Endothelial cell (in vitro differentiated cells): ENCODE measurements at regions not wholly inside any gene's neighbourhood (a gene's known extent, or its start where the extent isn't known, plus 50 kb on each side); places are given as distances from the start of the nearest gene placed in this dataset.
A peak's percentile ranks its signal among the peaks of the same experiment; 100 is the strongest.

Experiments
- DNase-seq: peaks from one replicate; pipeline ENCODE4 v3.0.0; 2021; ENCODE audit warnings: low spot score
- H3K27ac Mint-ChIP-seq: one replicate; pipeline ENCODE4 v1.8.0; 2021; ENCODE audit warnings: mixed read lengths, inconsistent platforms; ENCODE audit not compliant: unreplicated experiment
- H3K27me3 Mint-ChIP-seq: one replicate; pipeline ENCODE4 v1.8.0; 2021; ENCODE audit warnings: mild to moderate bottlenecking, moderate library complexity, mixed read lengths, inconsistent platforms; ENCODE audit not compliant: unreplicated experiment
- H3K36me3 Mint-ChIP-seq: one replicate; pipeline ENCODE4 v1.8.0; 2021; ENCODE audit warnings: mild to moderate bottlenecking, low read depth, mixed read lengths, inconsistent platforms; ENCODE audit not compliant: unreplicated experiment
- H3K4me1 Mint-ChIP-seq: one replicate; pipeline ENCODE4 v1.8.0; 2021; ENCODE audit warnings: mild to moderate bottlenecking, mixed read lengths, inconsistent platforms; ENCODE audit not compliant: unreplicated experiment
- H3K4me3 Mint-ChIP-seq: one replicate; pipeline ENCODE4 v1.8.0; 2021; ENCODE audit warnings: mild to moderate bottlenecking, mixed read lengths, inconsistent platforms; ENCODE audit not compliant: unreplicated experiment
- H3K9me3 Mint-ChIP-seq: one replicate; pipeline ENCODE4 v1.8.0; 2021; ENCODE audit warnings: mixed read lengths, inconsistent platforms; ENCODE audit not compliant: unreplicated experiment
- TF ChIP-seq, protein P1 (sequence below): fragments of 200-600 bp; sonication (generic); IDR thresholded peaks from one replicate; pipeline ENCODE4 v1.5.0; 2021; ENCODE audit warnings: antibody characterized with exemption; ENCODE audit not compliant: unreplicated experiment

GRCh38 chr18:46209161-46209560 lies 105.0 kb downstream of the HAUS1 start:
- no peak overlapping the region for H3K4me3 Mint-ChIP-seq
- TF ChIP-seq, protein P1, sequence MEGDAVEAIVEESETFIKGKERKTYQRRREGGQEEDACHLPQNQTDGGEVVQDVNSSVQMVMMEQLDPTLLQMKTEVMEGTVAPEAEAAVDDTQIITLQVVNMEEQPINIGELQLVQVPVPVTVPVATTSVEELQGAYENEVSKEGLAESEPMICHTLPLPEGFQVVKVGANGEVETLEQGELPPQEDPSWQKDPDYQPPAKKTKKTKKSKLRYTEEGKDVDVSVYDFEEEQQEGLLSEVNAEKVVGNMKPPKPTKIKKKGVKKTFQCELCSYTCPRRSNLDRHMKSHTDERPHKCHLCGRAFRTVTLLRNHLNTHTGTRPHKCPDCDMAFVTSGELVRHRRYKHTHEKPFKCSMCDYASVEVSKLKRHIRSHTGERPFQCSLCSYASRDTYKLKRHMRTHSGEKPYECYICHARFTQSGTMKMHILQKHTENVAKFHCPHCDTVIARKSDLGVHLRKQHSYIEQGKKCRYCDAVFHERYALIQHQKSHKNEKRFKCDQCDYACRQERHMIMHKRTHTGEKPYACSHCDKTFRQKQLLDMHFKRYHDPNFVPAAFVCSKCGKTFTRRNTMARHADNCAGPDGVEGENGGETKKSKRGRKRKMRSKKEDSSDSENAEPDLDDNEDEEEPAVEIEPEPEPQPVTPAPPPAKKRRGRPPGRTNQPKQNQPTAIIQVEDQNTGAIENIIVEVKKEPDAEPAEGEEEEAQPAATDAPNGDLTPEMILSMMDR = no peak
- no peak overlapping the region for H3K27ac Mint-ChIP-seq
- H3K9me3 Mint-ChIP-seq = no peaks in the 10 kb centered on the region
- H3K36me3 Mint-ChIP-seq = no peaks in the 10 kb centered on the region
- peaks cover 4% of the 10 kb centered on the region for H3K4me1 Mint-ChIP-seq
- peaks cover 2% of the 10 kb centered on the region for H3K27me3 Mint-ChIP-seq
- no peak for DNase-seq

DNA sequence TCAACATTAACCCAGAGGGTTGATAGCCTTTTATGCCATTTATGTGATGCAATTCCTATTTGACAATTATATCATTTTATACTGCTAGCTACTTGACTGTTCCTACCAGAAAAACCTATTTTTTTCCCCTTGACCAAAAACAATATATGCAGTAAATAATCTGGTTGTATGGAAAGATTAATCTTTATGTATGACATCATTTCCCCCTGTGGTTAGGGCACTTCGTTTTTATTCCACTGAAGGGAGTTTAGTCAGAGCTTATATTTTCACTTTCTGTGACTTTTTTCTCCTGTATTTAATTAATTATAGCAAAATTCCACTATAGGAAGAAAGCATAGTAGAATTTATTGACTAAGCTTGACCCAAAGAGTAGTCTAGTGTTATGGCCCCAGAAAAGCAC lies 107.6 kb downstream of the HAUS1 start:
- Mint-ChIP-seq H3K9me3 (no peaks in the 10 kb centered on the region), H3K36me3 (no peaks in the 10 kb centered on the region), H3K27ac (no peak overlapping the region), H3K27me3 (peaks cover 2% of the 10 kb centered on the region), H3K4me1 (no peaks in the 10 kb centered on the region), H3K4me3 (no peak overlapping the region)
- no peak for DNase-seq
- TF ChIP-seq, protein P1 = no peak

DNA sequence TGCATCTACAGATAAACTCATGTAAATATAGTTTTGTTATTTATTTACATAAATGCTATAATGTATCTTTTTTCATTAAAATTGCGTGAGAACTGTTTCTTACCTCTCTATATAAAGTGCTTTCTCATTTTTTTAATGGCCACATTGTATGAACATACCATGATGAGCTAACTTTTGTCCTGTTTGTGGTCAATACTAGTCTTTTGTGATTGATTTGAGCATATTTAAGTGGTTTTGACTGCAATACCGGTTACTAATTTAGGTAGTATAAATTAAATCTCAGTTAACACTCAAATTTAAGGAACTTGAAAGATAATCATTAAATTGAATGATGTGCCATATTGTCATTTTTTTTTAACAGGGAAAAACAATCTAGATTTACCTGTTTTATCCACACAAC lies 108.2 kb downstream of the HAUS1 start:
- DNase-seq = no peak
- H3K4me1 Mint-ChIP-seq = no peaks in the 10 kb centered on the region
- no peaks in the 10 kb centered on the region for H3K36me3 Mint-ChIP-seq
- TF ChIP-seq, protein P1 = no peak
- peaks cover 2% of the 10 kb centered on the region for H3K27me3 Mint-ChIP-seq
- H3K27ac Mint-ChIP-seq = no peak overlapping the region
- no peaks in the 10 kb centered on the region for H3K9me3 Mint-ChIP-seq
- H3K4me3 Mint-ChIP-seq = no peak overlapping the region

DNA sequence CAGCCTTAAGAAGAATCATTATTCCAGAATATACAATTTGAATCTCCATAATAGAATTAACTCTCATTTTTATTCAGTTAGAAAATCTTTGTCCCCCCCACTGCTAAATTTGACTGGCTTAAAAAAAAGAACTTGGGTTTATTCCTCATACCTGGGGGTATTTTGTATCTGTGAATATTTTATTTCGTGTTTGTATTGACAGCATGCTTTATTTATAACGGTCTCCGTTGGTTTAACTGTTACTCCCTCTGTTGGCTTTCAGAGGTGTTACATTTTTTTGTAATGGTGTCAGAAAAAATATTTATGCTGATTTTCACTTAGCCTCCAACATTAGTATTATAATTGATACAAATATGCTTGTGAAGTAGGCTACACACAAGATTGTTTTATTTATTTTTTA lies 109.1 kb downstream of the HAUS1 start:
- TF ChIP-seq, protein P1 = peak; percentile 68
- Mint-ChIP-seq H3K4me1 (no peaks in the 10 kb centered on the region), H3K27me3 (peaks cover 2% of the 10 kb centered on the region), H3K9me3 (no peaks in the 10 kb centered on the region), H3K4me3 (no peak overlapping the region), H3K27ac (no peak overlapping the region), H3K36me3 (no peaks in the 10 kb centered on the region)
- DNase-seq = no peak

GRCh38 chr18:46214435-46214834 lies 110.2 kb downstream of the HAUS1 start:
- H3K27ac Mint-ChIP-seq = no peak overlapping the region
- no peaks in the 10 kb centered on the region for H3K4me1 Mint-ChIP-seq
- H3K9me3 Mint-ChIP-seq = no peaks in the 10 kb centered on the region
- H3K36me3 Mint-ChIP-seq = no peaks in the 10 kb centered on the region
- no peak overlapping the region for H3K4me3 Mint-ChIP-seq
- H3K27me3 Mint-ChIP-seq = peaks cover 2% of the 10 kb centered on the region
- no peak for DNase-seq
- TF ChIP-seq, protein P1 = no peak
